Caco-2 (cell line): ENCODE measurements at regions not wholly inside any gene's neighbourhood (a gene's known extent, or its start where the extent isn't known, plus 50 kb on each side); places are given as distances from the start of the nearest gene placed in this dataset.

Experiments used
- BruUV-seq: library from RNA; stranded (reverse); fragments of 400-500 nt; replicated peaks from 2 replicates; lab custom pipeline; 2021; lab: Mats Ljungman, UMichigan
- CTCF ChIA-PET: fragments of 300-600 bp; sonication (Branson Sonifier 250); formaldehyde crosslinking; loops from one replicate; lab custom pipeline; 2022; ENCODE audit warnings: antibody characterized with exemption; lab: Charles Lee
- POLR2A ChIA-PET: fragments of 300-600 bp; sonication (Branson Sonifier 250); formaldehyde crosslinking; loops from one replicate; lab custom pipeline; 2022; ENCODE audit warnings: antibody characterized with exemption; lab: Charles Lee
- DNase-seq, 2 experiments: peaks; one replicate each; pipeline versions ENCODE4 v3.0.0 to v3.0.0-alpha.2; 2020 to 2022
- H3K27me3 ChIP-seq: replicated peaks from 2 replicates; pipeline ENCODE4 v1.6.0; 2011; ENCODE audit warnings: low read length; ENCODE audit not compliant: control insufficient read depth, insufficient read depth
- H3K36me3 ChIP-seq: 2 replicates; pipeline ENCODE4 v1.5.1; 2011; ENCODE audit warnings: low read length; ENCODE audit not compliant: control insufficient read depth, insufficient read depth
- H3K4me1 ChIP-seq: fragments of 250-450 bp; sonication (Bioruptor Pico); 2 replicates; pipeline ENCODE4 v1.5.1; 2020; ENCODE audit warnings: mild to moderate bottlenecking
- H3K4me3 ChIP-seq: 2 replicates; pipeline ENCODE4 v1.5.1; 2011; ENCODE audit warnings: low read depth, mild to moderate bottlenecking, control low read depth, low read length
- H3K9me3 ChIP-seq: fragments of 250-450 bp; sonication (Bioruptor Pico); 2 replicates; pipeline ENCODE4 v1.5.1; 2020; ENCODE audit warnings: mild to moderate bottlenecking, moderate library complexity
- H3K27ac Mint-ChIP-seq: one replicate; pipeline ENCODE4 v1.8.0; 2022; ENCODE audit warnings: mixed read lengths; ENCODE audit not compliant: unreplicated experiment
- H3K27me3 Mint-ChIP-seq: one replicate; pipeline ENCODE4 v1.8.0; 2022; ENCODE audit warnings: mixed read lengths; ENCODE audit not compliant: insufficient read depth, unreplicated experiment
- H3K36me3 Mint-ChIP-seq: one replicate; pipeline ENCODE4 v1.8.0; 2022; ENCODE audit warnings: mild to moderate bottlenecking, mixed read lengths; ENCODE audit not compliant: insufficient read depth, unreplicated experiment
- H3K4me1 Mint-ChIP-seq: one replicate; pipeline ENCODE4 v1.8.0; 2022; ENCODE audit warnings: low read depth, mixed read lengths; ENCODE audit not compliant: unreplicated experiment
- H3K4me3 Mint-ChIP-seq: one replicate; pipeline ENCODE4 v1.8.0; 2022; ENCODE audit warnings: mild to moderate bottlenecking, moderate library complexity, mixed read lengths; ENCODE audit not compliant: unreplicated experiment
- H3K9me3 Mint-ChIP-seq: one replicate; pipeline ENCODE4 v1.8.0; 2022; ENCODE audit warnings: mixed read lengths; ENCODE audit not compliant: unreplicated experiment
- CTCF ChIP-seq, 2 experiments: fragments of 200-600 bp in 1 of 2; IDR thresholded peaks; 1 replicate in 1 of 2; 2 replicates in 1 of 2; pipeline versions ENCODE4 v1.5.1 to v1.8.0; 2011 to 2022; ENCODE audit warnings: antibody characterized with exemption in 1 of 2, control low read depth in 1 of 2, inconsistent platforms in 1 of 2, low read depth in 1 of 2, low read length in 1 of 2, mild to moderate bottlenecking in 1 of 2, moderate library complexity in 1 of 2; ENCODE audit not compliant: insufficient read depth in 1 of 2, severe bottlenecking in 1 of 2, unreplicated experiment in 1 of 2
- intact Hi-C: fragments of 100-400 bp; cut with micrococcal nuclease; formaldehyde crosslinking; loops from one replicate; pipeline ENCODE4 v1.10.0; 2022; ENCODE audit not compliant: unreplicated experiment

GRCh38 chr4:175906384-175906783 is 94.3 kb upstream of the GPM6A start:
- Mint-ChIP-seq H3K27ac (no peak overlapping the region), H3K9me3 (no peaks in the 10 kb centered on the region), H3K27me3 (peaks cover 4% of the 10 kb centered on the region), H3K4me3 (no peak overlapping the region), H3K4me1 (no peaks in the 10 kb centered on the region), H3K36me3 (no peaks in the 10 kb centered on the region)
- BruUV-seq, result no TSS peak
- TF ChIP-seq CTCF (IDR thresholded peaks at IDR 0.05; ENCODE audit: insufficient read depth in 1 of 2, low read depth in 1 of 2, low read length in 1 of 2, severe bottlenecking in 1 of 2, unreplicated experiment in 1 of 2), result no peak
- no peaks in the 10 kb centered on the region for H3K27me3 ChIP-seq
- no peaks in the 10 kb centered on the region for H3K36me3 ChIP-seq
- ChIA-PET CTCF (no interaction called here), POLR2A (no interaction called here)
- intact Hi-C loops, result no loop called here
- no peaks in the 10 kb centered on the region for H3K9me3 ChIP-seq
- no peak overlapping the region for H3K4me3 ChIP-seq
- no peaks in the 10 kb centered on the region for H3K4me1 ChIP-seq
- no peak for DNase-seq

- no peak overlapping the region for H3K4me3 ChIP-seq
- no peaks in the 10 kb centered on the region for H3K4me1 Mint-ChIP-seq
- DNase-seq, result no peak
- H3K9me3 Mint-ChIP-seq, result no peaks in the 10 kb centered on the region
- no peaks in the 10 kb centered on the region for H3K36me3 Mint-ChIP-seq
- H3K27me3 Mint-ChIP-seq, result peaks cover 7% of the 10 kb centered on the region
- no peak overlapping the region for H3K4me3 Mint-ChIP-seq
- intact Hi-C loops, result no loop called here
- TF ChIP-seq CTCF (IDR thresholded peaks at IDR 0.05; ENCODE audit: insufficient read depth in 1 of 2, low read depth in 1 of 2, low read length in 1 of 2, severe bottlenecking in 1 of 2, unreplicated experiment in 1 of 2), result no peak
- no peaks in the 10 kb centered on the region for H3K4me1 ChIP-seq
- no peaks in the 10 kb centered on the region for H3K36me3 ChIP-seq
- H3K9me3 ChIP-seq, result no peaks in the 10 kb centered on the region
- ChIA-PET CTCF (no interaction called here), POLR2A (no interaction called here)
- no TSS peak for BruUV-seq
- H3K27me3 ChIP-seq, result no peaks in the 10 kb centered on the region
- H3K27ac Mint-ChIP-seq, result no peak overlapping the region
Measured at GRCh38 chr4:175910700-175911099, 98.6 kb upstream of the GPM6A start.

- BruUV-seq, result no TSS peak
- TF ChIP-seq CTCF (IDR thresholded peaks at IDR 0.05; ENCODE audit: insufficient read depth in 1 of 2, low read depth in 1 of 2, low read length in 1 of 2, severe bottlenecking in 1 of 2, unreplicated experiment in 1 of 2), result no peak
- no peak for DNase-seq
- POLR2A ChIA-PET, result no interaction called here
- Mint-ChIP-seq H3K4me3 (no peak overlapping the region), H3K9me3 (no peaks in the 10 kb centered on the region), H3K36me3 (no peaks in the 10 kb centered on the region), H3K4me1 (no peaks in the 10 kb centered on the region), H3K27me3 (peaks cover under 1% of the 10 kb centered on the region), H3K27ac (no peak overlapping the region)
- Histone ChIP-seq H3K36me3 (no peaks in the 10 kb centered on the region), H3K9me3 (no peaks in the 10 kb centered on the region), H3K27me3 (no peaks in the 10 kb centered on the region), H3K4me3 (no peak overlapping the region), H3K4me1 (no peaks in the 10 kb centered on the region)
- intact Hi-C loops, result no loop called here
- CTCF ChIA-PET, result no interaction called here
Measured at GRCh38 chr4:175916626-175917351, 104.7 kb upstream of the GPM6A start.
